WTC11 (cell line): ENCODE measurements at regions not wholly inside any gene's neighbourhood (a gene's known extent, or its start where the extent isn't known, plus 50 kb on each side); places are given as distances from the start of the nearest gene placed in this dataset.

ENCODE experiments used
- ATAC-seq: fragments of 200-7000 bp; cut with Tn5 transposase; 2 replicates; pipeline ENCODE4 v1.10.0; 2021; ENCODE audit warnings: mild to moderate bottlenecking, moderate library complexity
- CTCF ChIA-PET: fragments of 300-600 bp; sonication (Branson Sonifier 250); formaldehyde crosslinking; loops from one replicate; lab custom pipeline; 2021; ENCODE audit warnings: antibody characterized with exemption; lab: Charles Lee
- POLR2A ChIA-PET: fragments of 350-600 bp; sonication (Branson Sonifier 250); formaldehyde crosslinking; loops from one replicate; lab custom pipeline; 2021; ENCODE audit warnings: antibody characterized with exemption; lab: Charles Lee
- DNase-seq: peaks from one replicate; pipeline ENCODE4 v3.0.0; 2021; ENCODE audit warnings: low spot score
- H3K27ac Mint-ChIP-seq: 2 replicates; pipeline ENCODE4 v1.8.0; 2021; ENCODE audit warnings: mixed read lengths
- H3K27me3 Mint-ChIP-seq: 2 replicates; pipeline ENCODE4 v1.8.0; 2021; ENCODE audit warnings: low read depth, mild to moderate bottlenecking, moderate library complexity, mixed read lengths
- H3K36me3 Mint-ChIP-seq: 2 replicates; pipeline ENCODE4 v1.8.0; 2021; ENCODE audit warnings: mixed read lengths
- H3K4me1 Mint-ChIP-seq: 2 replicates; pipeline ENCODE4 v1.8.0; 2022; ENCODE audit warnings: mixed read lengths
- H3K4me3 Mint-ChIP-seq: 2 replicates; pipeline ENCODE4 v1.8.0; 2021; ENCODE audit warnings: mild to moderate bottlenecking, moderate library complexity, mixed read lengths
- H3K9me3 Mint-ChIP-seq: 2 replicates; pipeline ENCODE4 v1.8.0; 2021; ENCODE audit warnings: mixed read lengths
- CREB1 ChIP-seq: sonication (generic); formaldehyde crosslinking; IDR thresholded peaks from 2 replicates; pipeline ENCODE4 v1.8.0; 2023; ENCODE audit warnings: mild to moderate bottlenecking, missing genetic modification reagents
- EMX1 ChIP-seq: fragments of 250-450 bp; sonication (Bioruptor Pico); IDR thresholded peaks from 2 replicates; pipeline ENCODE4 v1.8.0; 2021; ENCODE audit warnings: mild to moderate bottlenecking
- GRHL2 ChIP-seq: fragments of 250-450 bp; sonication (Bioruptor Pico); IDR thresholded peaks from 2 replicates; pipeline ENCODE4 v1.8.0; 2022; ENCODE audit warnings: mild to moderate bottlenecking, moderate library complexity; ENCODE audit not compliant: insufficient replicate concordance, severe bottlenecking
- GTF2I ChIP-seq: fragments of 250-450 bp; sonication (Bioruptor Pico); conservative IDR thresholded peaks from 2 replicates; pipeline ENCODE4 v1.4.0; 2021; ENCODE audit warnings: mild to moderate bottlenecking
- NFYB ChIP-seq: sonication (generic); formaldehyde crosslinking; conservative IDR thresholded peaks from 2 replicates; pipeline ENCODE4 v1.8.0; 2022; ENCODE audit warnings: low read depth, missing genetic modification reagents
- PRRX2 ChIP-seq: fragments of 250-450 bp; sonication (Bioruptor Pico); IDR thresholded peaks from 2 replicates; pipeline ENCODE4 v1.8.0; 2021; ENCODE audit warnings: mild to moderate bottlenecking
- RELA ChIP-seq: sonication (generic); formaldehyde crosslinking; IDR thresholded peaks from 2 replicates; pipeline ENCODE4 v1.8.1; 2022; ENCODE audit warnings: missing genetic modification reagents, mild to moderate bottlenecking, borderline replicate concordance
- RORB ChIP-seq: fragments of 250-450 bp; sonication (Bioruptor Pico); IDR thresholded peaks from 2 replicates; pipeline ENCODE4 v1.9.0; 2021; ENCODE audit warnings: mild to moderate bottlenecking
- TCF7 ChIP-seq: sonication (generic); formaldehyde crosslinking; IDR thresholded peaks from 2 replicates; pipeline ENCODE4 v1.8.0; 2022; ENCODE audit warnings: mild to moderate bottlenecking, low read depth, missing genetic modification reagents, moderate library complexity
- TEAD1 ChIP-seq: sonication (generic); formaldehyde crosslinking; IDR thresholded peaks from 2 replicates; pipeline ENCODE4 v1.8.0; 2022; ENCODE audit warnings: mild to moderate bottlenecking, missing genetic modification reagents
- TEAD4 ChIP-seq: sonication (generic); formaldehyde crosslinking; IDR thresholded peaks from 2 replicates; pipeline ENCODE4 v1.8.0; 2022; ENCODE audit warnings: mild to moderate bottlenecking, missing genetic modification reagents
- ZBTB21 ChIP-seq: sonication (generic); formaldehyde crosslinking; IDR thresholded peaks from 2 replicates; pipeline ENCODE4 v1.8.1; 2023; ENCODE audit warnings: mild to moderate bottlenecking, missing genetic modification reagents, borderline replicate concordance
- ZNF219 ChIP-seq: sonication (generic); formaldehyde crosslinking; IDR thresholded peaks from 2 replicates; pipeline ENCODE4 v1.8.0; 2023; ENCODE audit warnings: missing genetic modification reagents, mild to moderate bottlenecking, borderline replicate concordance
- ZNF232 ChIP-seq: sonication (generic); formaldehyde crosslinking; IDR thresholded peaks from 2 replicates; pipeline ENCODE4 v1.8.0; 2022; ENCODE audit warnings: mild to moderate bottlenecking, missing genetic modification reagents
- ZNF416 ChIP-seq: fragments of 250-450 bp; sonication (Bioruptor Pico); IDR thresholded peaks from 2 replicates; pipeline ENCODE4 v1.9.0; 2021; ENCODE audit warnings: mild to moderate bottlenecking, inconsistent platforms
- ZNF423 ChIP-seq: fragments of 250-450 bp; sonication (Bioruptor Pico); IDR thresholded peaks from 2 replicates; pipeline ENCODE4 v2.1.2; 2022; ENCODE audit warnings: mild to moderate bottlenecking, moderate library complexity
- TF ChIP-seq, protein P1 (sequence below): sonication (generic); formaldehyde crosslinking; IDR thresholded peaks from 2 replicates; pipeline ENCODE4 v1.8.1; 2023; ENCODE audit warnings: mild to moderate bottlenecking, missing genetic modification reagents
- TF ChIP-seq, protein P2 (sequence below): fragments of 250-450 bp; sonication (Bioruptor Pico); IDR thresholded peaks from 2 replicates; pipeline ENCODE4 v1.9.0; 2021; ENCODE audit warnings: moderate library complexity, mild to moderate bottlenecking, inconsistent platforms, borderline replicate concordance
- TF ChIP-seq, protein P3 (sequence below): sonication (generic); formaldehyde crosslinking; IDR thresholded peaks from 2 replicates; pipeline ENCODE4 v1.8.0; 2023; ENCODE audit warnings: missing genetic modification reagents
- TF ChIP-seq, protein P4 (sequence below): sonication (generic); formaldehyde crosslinking; IDR thresholded peaks from 2 replicates; pipeline ENCODE4 v1.8.1; 2022; ENCODE audit warnings: missing genetic modification reagents, borderline replicate concordance
- TF ChIP-seq, protein P5 (sequence below): sonication (generic); formaldehyde crosslinking; IDR thresholded peaks from 2 replicates; pipeline ENCODE4 v1.8.1; 2023; ENCODE audit warnings: mild to moderate bottlenecking, missing genetic modification reagents
- TF ChIP-seq, protein P6 (sequence below): sonication (generic); formaldehyde crosslinking; IDR thresholded peaks from 2 replicates; pipeline ENCODE4 v1.8.1; 2023; ENCODE audit warnings: mild to moderate bottlenecking, missing genetic modification reagents, moderate library complexity

DNA sequence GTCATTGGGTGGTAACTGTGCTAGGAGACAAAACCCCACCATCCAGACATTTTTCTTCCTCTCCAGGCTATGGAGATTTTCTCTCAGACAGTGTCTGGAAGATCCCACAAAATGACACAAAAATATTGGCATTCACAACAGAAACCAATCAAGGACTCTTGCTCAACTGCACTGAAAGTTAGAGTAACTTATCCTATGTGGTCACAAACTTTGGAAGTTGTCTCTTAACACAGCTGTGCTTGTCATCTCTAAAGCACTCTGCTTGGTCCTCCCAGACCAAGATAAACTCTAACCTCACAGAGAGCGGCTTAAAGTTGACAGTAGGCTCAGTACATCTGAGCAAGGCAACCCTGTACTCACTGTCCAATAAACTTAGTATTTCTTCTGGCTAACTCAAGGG lies 74.9 kb downstream of the AKR1C4 start (continued):
- TF ChIP-seq, protein P1, sequence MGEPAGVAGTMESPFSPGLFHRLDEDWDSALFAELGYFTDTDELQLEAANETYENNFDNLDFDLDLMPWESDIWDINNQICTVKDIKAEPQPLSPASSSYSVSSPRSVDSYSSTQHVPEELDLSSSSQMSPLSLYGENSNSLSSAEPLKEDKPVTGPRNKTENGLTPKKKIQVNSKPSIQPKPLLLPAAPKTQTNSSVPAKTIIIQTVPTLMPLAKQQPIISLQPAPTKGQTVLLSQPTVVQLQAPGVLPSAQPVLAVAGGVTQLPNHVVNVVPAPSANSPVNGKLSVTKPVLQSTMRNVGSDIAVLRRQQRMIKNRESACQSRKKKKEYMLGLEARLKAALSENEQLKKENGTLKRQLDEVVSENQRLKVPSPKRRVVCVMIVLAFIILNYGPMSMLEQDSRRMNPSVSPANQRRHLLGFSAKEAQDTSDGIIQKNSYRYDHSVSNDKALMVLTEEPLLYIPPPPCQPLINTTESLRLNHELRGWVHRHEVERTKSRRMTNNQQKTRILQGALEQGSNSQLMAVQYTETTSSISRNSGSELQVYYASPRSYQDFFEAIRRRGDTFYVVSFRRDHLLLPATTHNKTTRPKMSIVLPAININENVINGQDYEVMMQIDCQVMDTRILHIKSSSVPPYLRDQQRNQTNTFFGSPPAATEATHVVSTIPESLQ (CRISPR knock-in tag): no peak
- no peak for TF ChIP-seq PRRX2 (CRISPR knock-in tag)
- no peak for TF ChIP-seq RELA (CRISPR knock-in tag)
- TF ChIP-seq, protein P2, sequence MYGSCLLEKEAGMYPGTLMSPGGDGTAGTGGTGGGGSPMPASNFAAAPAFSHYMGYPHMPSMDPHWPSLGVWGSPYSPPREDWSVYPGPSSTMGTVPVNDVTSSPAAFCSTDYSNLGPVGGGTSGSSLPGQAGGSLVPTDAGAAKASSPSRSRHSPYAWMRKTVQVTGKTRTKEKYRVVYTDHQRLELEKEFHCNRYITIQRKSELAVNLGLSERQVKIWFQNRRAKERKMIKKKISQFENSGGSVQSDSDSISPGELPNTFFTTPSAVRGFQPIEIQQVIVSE (CRISPR knock-in tag): no peak
- TF ChIP-seq, all 79 proteins: peak for 0

DNA sequence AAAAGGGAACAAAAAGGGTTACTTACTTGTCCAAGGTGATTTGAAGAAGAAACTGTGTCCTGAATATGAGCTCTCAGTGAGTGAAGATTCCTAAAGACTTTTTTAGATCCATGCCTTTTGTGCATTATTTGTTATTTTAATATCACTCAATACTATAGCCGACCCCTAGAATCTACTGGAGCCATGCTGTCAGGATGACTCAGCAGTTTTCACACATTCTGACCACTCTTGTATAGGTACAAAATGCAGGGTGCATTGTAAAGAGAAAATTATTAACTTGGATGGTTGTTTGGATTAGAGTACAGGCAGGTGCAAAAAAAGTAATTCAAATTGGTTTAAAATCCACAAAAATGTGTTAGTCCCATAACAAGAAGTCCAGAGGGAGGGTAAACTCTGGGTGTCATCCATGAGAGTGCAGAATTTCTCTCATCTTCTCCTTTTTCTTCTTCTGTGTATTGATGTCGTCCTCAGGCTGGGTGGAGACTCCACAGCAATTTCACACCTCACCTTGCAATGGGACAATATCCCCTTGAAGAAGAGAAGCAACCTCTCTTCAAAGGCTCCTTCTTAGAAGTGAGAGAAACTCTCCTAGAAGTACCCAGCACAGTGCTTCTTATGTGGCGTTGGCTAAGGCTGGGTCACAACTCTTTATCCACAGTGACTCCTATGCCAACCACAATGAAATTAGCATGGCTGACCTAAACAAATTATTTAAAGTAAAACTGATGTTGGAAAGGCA lies 75.6 kb downstream of the AKR1C4 start:
- DNase-seq (no peak), ATAC-seq (no peak)
- Mint-ChIP-seq H3K4me3 (no peak overlapping the region), H3K36me3 (no peaks in the 10 kb centered on the region), H3K9me3 (peaks cover 18% of the 10 kb centered on the region), H3K4me1 (no peaks in the 10 kb centered on the region), H3K27me3 (no peaks in the 10 kb centered on the region), H3K27ac (no peak overlapping the region)
- CTCF ChIA-PET: no interaction called here
- POLR2A ChIA-PET: no interaction called here
- TF ChIP-seq TEAD1 (CRISPR knock-in tag): no peak
- TF ChIP-seq TEAD4 (CRISPR knock-in tag): no peak
- TF ChIP-seq RORB (CRISPR knock-in tag): no peak
- TF ChIP-seq, protein P3, sequence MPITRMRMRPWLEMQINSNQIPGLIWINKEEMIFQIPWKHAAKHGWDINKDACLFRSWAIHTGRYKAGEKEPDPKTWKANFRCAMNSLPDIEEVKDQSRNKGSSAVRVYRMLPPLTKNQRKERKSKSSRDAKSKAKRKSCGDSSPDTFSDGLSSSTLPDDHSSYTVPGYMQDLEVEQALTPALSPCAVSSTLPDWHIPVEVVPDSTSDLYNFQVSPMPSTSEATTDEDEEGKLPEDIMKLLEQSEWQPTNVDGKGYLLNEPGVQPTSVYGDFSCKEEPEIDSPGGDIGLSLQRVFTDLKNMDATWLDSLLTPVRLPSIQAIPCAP: no peak
- TF ChIP-seq, protein P4, sequence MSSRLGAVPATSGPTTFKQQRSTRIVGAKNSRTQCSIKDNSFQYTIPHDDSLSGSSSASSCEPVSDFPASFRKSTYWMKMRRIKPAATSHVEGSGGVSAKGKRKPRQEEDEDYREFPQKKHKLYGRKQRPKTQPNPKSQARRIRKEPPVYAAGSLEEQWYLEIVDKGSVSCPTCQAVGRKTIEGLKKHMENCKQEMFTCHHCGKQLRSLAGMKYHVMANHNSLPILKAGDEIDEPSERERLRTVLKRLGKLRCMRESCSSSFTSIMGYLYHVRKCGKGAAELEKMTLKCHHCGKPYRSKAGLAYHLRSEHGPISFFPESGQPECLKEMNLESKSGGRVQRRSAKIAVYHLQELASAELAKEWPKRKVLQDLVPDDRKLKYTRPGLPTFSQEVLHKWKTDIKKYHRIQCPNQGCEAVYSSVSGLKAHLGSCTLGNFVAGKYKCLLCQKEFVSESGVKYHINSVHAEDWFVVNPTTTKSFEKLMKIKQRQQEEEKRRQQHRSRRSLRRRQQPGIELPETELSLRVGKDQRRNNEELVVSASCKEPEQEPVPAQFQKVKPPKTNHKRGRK: no peak
- TF ChIP-seq GTF2I (CRISPR knock-in tag): no peak
- TF ChIP-seq, protein P5, sequence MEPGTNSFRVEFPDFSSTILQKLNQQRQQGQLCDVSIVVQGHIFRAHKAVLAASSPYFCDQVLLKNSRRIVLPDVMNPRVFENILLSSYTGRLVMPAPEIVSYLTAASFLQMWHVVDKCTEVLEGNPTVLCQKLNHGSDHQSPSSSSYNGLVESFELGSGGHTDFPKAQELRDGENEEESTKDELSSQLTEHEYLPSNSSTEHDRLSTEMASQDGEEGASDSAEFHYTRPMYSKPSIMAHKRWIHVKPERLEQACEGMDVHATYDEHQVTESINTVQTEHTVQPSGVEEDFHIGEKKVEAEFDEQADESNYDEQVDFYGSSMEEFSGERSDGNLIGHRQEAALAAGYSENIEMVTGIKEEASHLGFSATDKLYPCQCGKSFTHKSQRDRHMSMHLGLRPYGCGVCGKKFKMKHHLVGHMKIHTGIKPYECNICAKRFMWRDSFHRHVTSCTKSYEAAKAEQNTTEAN (CRISPR knock-in tag): no peak
- no peak for TF ChIP-seq ZNF232 (CRISPR knock-in tag)
- TF ChIP-seq, protein P6, sequence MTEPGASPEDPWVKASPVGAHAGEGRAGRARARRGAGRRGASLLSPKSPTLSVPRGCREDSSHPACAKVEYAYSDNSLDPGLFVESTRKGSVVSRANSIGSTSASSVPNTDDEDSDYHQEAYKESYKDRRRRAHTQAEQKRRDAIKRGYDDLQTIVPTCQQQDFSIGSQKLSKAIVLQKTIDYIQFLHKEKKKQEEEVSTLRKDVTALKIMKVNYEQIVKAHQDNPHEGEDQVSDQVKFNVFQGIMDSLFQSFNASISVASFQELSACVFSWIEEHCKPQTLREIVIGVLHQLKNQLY (CRISPR knock-in tag): no peak
- no peak for TF ChIP-seq ZBTB21 (CRISPR knock-in tag)
- no peak for TF ChIP-seq GRHL2 (CRISPR knock-in tag)
- no peak for TF ChIP-seq PRRX2 (CRISPR knock-in tag)
- TF ChIP-seq TCF7 (CRISPR knock-in tag): no peak
- TF ChIP-seq ZNF423 (CRISPR knock-in tag): no peak
- TF ChIP-seq CREB1 (CRISPR knock-in tag): no peak
- TF ChIP-seq ZNF416 (CRISPR knock-in tag): no peak
- no peak for TF ChIP-seq EMX1
- TF ChIP-seq NFYB: no peak
- TF ChIP-seq ZNF219 (CRISPR knock-in tag): no peak
